ENCODE measurements at regions not wholly inside any gene's neighbourhood (a gene's known extent, or its start where the extent isn't known, plus 50 kb on each side); places are given as distances from the start of the nearest gene placed in this dataset.

DNA sequence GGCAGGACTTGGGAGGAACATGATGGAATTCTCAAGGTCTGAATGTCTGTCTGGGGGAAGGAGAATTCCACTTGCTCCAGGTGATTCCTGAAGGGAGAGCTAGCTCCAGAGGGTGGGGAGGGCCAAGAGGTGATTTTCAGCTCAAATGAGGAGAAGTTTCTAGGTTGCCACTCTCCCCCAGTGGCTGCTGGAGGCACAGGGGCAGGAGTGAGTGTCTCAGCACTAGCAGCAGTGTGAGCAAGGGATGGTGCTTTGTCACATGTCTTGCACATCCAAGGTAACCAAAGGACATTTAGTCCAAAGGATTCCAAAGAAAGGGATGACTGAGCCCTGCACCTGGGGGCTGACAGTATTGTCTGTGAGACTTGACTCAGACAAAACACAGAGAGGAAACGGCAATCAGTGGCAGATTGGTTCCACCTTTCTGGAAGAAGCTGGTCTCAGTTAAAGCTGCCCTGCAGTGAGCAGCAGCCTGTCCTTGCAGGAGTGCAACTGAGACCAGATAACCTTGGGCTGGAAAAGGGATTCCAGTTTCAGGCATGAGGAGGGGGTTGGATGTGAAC, 51.2 kb upstream of the PCBD1 start:
- no peak for DNase-seq

GRCh38 chr10:70940834-70941568, 52.6 kb upstream of the PCBD1 start:
- no peak for DNase-seq

- DNase-seq, result no peak
These were observed 53.8 kb upstream of the PCBD1 start for GRCh38 chr10:70942125-70942524.

GRCh38 chr10:70942725-70943124, 54.4 kb upstream of the PCBD1 start:
- no peak for DNase-seq

DNA sequence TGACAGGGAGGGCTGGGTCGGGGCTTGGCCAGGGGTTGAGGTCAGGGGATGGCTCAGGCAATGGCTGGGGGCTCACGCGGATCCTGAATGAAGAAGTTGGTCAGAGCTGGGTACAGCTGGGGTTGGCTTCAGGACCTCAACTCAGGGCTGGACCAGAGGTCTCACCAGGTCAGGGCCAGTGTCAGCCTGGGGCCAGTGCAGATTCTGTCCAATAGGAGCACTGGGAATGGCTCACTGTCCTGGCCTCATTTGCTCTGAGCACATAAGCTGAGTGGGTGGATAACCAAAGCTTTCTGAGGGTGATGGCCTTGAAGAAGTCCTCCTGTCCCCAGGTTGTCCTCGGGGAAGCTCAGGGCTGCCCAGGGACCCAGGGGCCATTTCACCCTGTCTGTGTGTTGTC, 54.9 kb upstream of the PCBD1 start:
- DNase-seq, result no peak

DNA sequence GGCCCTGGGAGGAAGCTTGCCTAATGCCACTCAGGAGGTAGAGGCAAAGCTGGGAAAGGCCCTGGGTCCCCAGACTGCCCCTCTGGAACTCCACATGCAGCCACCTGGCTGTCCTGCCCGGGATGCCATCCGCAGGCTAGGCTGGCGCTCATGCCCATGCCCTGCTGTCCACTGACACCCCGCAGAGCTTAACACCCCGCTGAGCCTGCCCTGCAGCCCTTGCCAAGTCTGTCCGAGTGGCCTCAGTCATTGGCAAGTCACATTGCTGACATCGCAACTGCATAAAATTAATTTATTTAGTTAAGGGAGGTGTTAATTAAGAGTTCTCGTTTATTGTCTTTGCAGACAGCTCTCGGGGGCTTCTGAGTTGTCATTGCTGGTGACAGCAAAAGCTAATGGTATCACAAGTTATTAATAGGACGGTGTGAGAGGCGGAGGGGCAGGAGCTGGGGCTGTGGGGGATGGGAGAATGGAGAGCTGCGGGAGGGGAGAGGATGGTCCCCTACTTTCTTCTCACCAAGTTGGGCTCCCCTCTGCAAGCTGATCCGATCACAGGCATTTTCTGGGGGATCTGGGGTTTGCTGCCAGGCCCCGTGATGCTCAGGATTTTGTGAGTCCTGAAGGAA, 55.6 kb upstream of the PCBD1 start:
- no peak for DNase-seq

DNA sequence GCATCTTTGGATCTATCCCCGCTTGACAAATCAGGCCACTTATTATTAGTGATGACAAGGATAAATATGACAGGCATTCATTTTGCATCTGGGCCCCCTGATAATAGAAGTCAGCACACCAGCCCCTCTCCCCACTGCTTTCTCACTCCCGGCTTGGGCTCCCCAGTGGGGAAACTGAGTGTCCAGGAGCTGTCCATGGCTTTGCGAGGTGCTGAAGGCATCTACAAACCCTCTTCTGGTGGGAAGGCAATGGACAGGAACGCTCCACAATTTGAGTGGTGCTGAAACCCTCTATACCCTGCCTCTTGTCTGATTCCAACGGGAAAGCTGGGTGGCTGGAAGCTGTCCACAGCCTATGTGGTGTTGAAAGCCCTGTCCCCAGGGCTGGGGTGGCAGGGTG, 61.7 kb upstream of the PCBD1 start:
- no peak for DNase-seq

- DNase-seq, result no peak
These were observed 62.4 kb upstream of the PCBD1 start for GRCh38 chr10:70950801-70951200.

DNA sequence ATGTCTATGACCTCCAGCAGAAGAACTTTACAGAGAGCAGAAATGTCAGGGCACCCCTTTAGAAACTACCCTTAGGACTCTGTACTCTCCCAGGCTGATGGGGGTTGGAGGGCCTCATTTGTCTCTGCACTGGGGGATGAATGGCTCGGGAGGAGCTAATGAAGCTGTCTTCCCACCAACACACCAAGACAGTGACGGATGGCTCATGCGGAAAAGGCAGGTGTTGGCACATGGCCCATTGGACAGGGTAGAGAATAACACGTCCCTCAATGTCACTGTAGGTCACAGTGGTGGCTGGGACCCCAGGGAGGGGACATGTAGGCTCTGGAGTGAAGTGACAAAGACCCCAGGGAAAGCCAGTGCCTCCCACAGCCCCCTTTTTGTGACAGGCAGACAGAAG, 64.0 kb upstream of the PCBD1 start:
- no peak for DNase-seq

DNA sequence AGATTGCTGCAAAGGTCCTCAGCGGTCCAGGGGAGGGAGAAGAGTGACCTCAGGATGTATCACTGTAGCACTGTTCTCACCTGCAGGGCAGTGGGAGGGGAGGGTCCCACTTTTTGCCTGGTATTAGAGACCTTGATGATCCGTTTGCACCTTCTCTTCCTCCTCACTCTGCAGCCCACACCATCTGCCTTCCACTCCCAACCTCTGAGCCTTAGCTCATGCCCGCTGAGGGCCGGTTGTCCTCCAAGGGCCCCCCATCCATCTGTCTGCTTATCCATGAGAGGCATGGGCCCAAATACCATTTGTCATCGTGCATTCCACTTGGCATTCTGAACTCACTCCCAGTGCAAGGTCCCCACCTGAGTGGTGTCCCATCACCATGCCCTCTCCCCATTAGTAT, 64.6 kb upstream of the PCBD1 start:
- no peak for DNase-seq

GRCh38 chr10:70954381-70955176, 66.2 kb upstream of the PCBD1 start:
- DNase-seq, result no peak

GRCh38 chr10:70956029-70956759, 67.8 kb upstream of the PCBD1 start:
- DNase-seq, result no peak

DNA sequence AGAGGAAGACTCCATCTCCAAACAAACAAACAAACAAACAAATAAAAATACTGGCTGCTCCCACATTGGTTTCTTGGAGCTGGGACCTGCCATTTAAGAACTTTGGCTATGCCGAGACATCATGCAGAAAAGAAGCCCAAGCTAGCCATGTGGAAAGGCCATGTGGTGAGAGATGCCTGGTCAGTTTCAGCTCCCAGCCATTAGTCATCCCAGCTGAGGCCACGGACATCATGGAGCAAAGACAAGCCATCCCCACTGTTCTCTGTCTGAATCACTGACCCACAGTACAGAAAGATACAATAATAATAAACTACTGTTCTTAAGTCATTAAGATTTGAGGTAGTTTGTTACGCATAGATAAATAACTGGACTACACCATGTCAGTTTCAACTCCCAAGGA, 70.0 kb upstream of the PCBD1 start:
- DNase-seq, result no peak

DNA sequence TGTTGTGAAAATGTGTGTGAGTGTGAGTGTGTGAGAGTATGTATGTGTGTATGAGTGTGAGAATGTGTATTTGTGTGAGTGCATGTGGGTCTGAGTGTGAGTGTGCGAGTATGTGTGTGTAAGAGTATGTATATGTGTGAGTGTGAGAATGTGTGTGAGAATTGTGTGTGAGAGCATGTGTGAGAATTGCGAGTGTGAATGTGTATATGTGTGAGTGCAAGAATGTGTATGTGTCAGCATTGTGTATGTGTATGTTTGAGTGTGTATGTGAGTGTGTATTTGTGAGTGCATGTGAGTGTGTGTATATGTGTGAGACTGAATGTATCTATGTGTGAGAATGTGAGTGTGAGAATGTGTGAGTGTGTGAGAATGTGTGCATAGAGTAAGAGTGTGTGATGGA, 72.0 kb upstream of the PCBD1 start:
- no peak for DNase-seq

GRCh38 chr10:70960783-70961570, 72.6 kb upstream of the PCBD1 start:
- no peak for DNase-seq

DNA sequence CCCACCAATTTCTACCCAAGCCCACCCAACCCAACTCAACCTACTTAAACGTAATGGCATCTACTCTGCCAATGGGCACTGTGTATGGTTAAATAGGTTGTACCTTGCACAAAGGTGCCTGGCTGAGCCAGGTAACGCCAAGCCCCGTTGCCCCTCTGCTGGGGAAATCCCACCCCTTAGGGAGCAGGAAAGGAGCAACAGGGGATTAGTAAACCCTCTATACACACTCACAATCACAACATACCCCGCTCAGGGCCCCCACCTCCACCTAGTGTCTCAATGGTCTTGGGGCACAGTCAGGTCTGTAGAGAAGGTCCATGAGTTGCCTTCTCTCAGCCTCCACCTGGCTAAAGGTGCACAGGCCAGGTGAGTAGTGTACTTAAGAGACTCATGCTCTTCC, 74.3 kb upstream of the PCBD1 start:
- DNase-seq, result no peak

DNA sequence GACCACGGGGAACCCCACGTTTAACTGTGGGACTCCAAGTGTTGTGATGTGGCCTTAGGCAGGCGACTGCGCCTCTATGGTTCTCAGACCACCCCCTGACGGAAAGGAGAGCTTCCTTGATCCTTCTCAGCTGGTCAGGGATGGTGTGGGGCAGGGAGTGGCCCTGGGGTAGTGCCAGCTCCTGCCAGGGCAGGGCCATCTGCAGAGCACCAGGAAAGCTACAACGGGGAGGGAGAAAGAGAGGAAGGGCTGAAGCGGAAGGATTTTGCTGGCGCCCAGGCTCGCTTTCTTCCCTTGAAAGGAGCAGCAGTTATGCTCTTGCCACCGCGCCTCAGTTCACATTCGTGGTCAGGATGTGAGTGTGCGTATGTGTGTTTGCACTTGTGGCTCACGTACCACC, 74.9 kb upstream of the PCBD1 start:
- no peak for DNase-seq

DNA sequence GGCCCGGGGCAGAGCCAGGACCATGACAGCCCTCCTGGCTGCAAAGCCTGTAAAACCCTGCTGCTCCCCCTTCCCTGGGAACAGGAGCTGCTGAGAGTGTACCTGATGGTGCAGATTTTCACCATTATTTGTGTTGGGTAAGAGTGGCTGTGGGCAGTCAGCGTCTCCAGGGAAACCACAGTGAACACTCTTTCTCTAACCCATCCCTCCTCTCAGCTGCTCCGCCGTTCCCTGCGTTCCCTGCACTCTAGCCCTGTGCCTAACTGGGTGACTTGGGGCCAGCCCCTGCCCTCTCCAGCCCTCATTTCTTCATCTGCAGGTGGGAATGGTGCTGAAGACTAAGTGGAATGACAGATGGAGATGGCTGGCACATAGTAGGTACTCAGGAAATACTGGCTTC, 75.9 kb upstream of the PCBD1 start:
- DNase-seq, result no peak

- no peak for DNase-seq
These were observed 76.5 kb upstream of the PCBD1 start for GRCh38 chr10:70964881-70965280.

DNA sequence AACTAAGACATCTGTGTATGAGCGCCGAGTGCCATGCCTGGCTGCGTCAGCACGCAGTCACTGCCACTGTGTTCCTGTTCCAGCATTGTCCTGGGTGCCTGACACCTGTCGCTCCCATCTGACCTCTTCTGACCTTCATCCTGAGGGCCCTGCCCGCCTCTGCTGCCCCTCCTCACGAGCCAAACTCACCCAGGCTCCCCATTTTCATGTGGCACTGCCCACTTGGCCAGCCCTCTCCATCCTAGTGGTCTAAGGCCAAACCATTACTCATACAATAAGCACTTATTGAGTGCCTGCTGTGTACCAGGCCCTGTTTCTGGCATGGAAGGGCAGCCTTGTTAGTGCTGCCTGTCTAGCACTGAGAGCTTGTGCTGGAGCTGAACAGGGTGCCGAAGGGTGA, 77.2 kb upstream of the PCBD1 start:
- no peak for DNase-seq
